H1 (cell line): ENCODE measurements at regions not wholly inside any gene's neighbourhood (a gene's known extent, or its start where the extent isn't known, plus 50 kb on each side); places are given as distances from the start of the nearest gene placed in this dataset.

Source experiments
- CTCF ChIA-PET: fragments of 300-600 bp; sonication (Branson Sonifier 250); formaldehyde crosslinking; loops from one replicate; lab custom pipeline; 2021; ENCODE audit not compliant: partially characterized antibody; lab: Charles Lee
- POLR2A ChIA-PET: fragments of 300-600 bp; sonication (Branson Sonifier 250); formaldehyde crosslinking; loops from one replicate; lab custom pipeline; 2021; ENCODE audit warnings: inconsistent platforms; ENCODE audit not compliant: partially characterized antibody; lab: Charles Lee
- DNase-seq, 2 experiments: peaks; one replicate each; pipeline versions ENCODE4 v3.0.0 to v3.0.0-alpha.2; 2010 to 2022; ENCODE audit warnings: low spot score in 2 of 2, low read depth in 1 of 2, mixed read lengths in 1 of 2
- FAIRE-seq: peaks from 2 replicates; lab custom pipeline; 2011; peaks lifted over from hg19 to GRCh38; lab: Jason Lieb, UNC
- H2AFZ ChIP-seq: 2 replicates; pipeline ENCODE4 v1.8.1; 2012; ENCODE audit warnings: low read length, inconsistent platforms
- H2AK5ac ChIP-seq: 2 replicates; pipeline ENCODE4 v1.6.1; 2013; ENCODE audit warnings: low read depth, low read length
- H2BK120ac ChIP-seq: replicated peaks from 2 replicates; pipeline ENCODE3; 2013; ENCODE audit warnings: low read depth, low read length, inconsistent platforms
- H2BK12ac ChIP-seq: 2 replicates; pipeline ENCODE4 v1.6.1; 2013; ENCODE audit warnings: low read depth, low read length
- H2BK15ac ChIP-seq: 2 replicates; pipeline ENCODE4 v1.6.1; 2013; ENCODE audit warnings: low read length
- H2BK20ac ChIP-seq: 2 replicates; pipeline ENCODE4 v1.6.1; 2013; ENCODE audit warnings: low read length
- H2BK5ac ChIP-seq: 2 replicates; pipeline ENCODE4 v1.6.1; 2013; ENCODE audit warnings: low read depth, low read length
- H3K14ac ChIP-seq: 2 replicates; pipeline ENCODE4 v1.6.1; 2013; ENCODE audit warnings: inconsistent platforms; ENCODE audit not compliant: insufficient read length
- H3K18ac ChIP-seq: 2 replicates; pipeline ENCODE4 v1.6.1; 2013; ENCODE audit warnings: low read length; ENCODE audit errors: extremely low read depth
- H3K23ac ChIP-seq: 2 replicates; pipeline ENCODE4 v1.6.1; 2013; ENCODE audit warnings: inconsistent platforms; ENCODE audit not compliant: insufficient read length
- H3K23me2 ChIP-seq: 2 replicates; pipeline ENCODE4 v1.6.1; 2013; ENCODE audit warnings: low read depth, low read length
- H3K27ac ChIP-seq: 2 replicates; pipeline ENCODE4 v1.6.1; 2011; ENCODE audit warnings: low read depth, low read length, inconsistent platforms
- H3K27me3 ChIP-seq, 4 experiments: replicated peaks in 1 of 4; 1 replicate in 1 of 4; 2 replicates in 3 of 4; pipeline versions ENCODE4 v1.6.1 to v1.8.1; 2011 to 2013; ENCODE audit warnings: low read length in 3 of 4, mild to moderate bottlenecking in 3 of 4, inconsistent platforms in 2 of 4, mixed read lengths in 2 of 4, moderate library complexity in 1 of 4; ENCODE audit not compliant: control insufficient read depth in 3 of 4, insufficient read depth in 3 of 4; ENCODE audit errors: extremely low read depth in 1 of 4
- H3K36me3 ChIP-seq, 4 experiments: 2 replicates each; pipeline versions ENCODE4 v1.6.1 to v1.8.1; 2011 to 2013; ENCODE audit warnings: mild to moderate bottlenecking in 4 of 4, low read length in 3 of 4, moderate library complexity in 2 of 4, control low read depth in 1 of 4, inconsistent platforms in 1 of 4; ENCODE audit not compliant: insufficient read depth in 4 of 4, control insufficient read depth in 2 of 4
- H3K4ac ChIP-seq: replicated peaks from 2 replicates; pipeline ENCODE3; 2013; ENCODE audit warnings: low read length, low read depth, mixed read lengths, inconsistent platforms; ENCODE audit not compliant: insufficient read length
- H3K4me1 ChIP-seq, 4 experiments: replicated peaks in 1 of 4; 1 replicate in 1 of 4; 2 replicates in 3 of 4; pipeline versions ENCODE4 v1.6.1 to v1.8.1; 2011 to 2013; ENCODE audit warnings: low read length in 3 of 4, inconsistent platforms in 2 of 4, mixed read lengths in 1 of 4; ENCODE audit not compliant: insufficient read depth in 4 of 4, control insufficient read depth in 3 of 4
- H3K4me2 ChIP-seq, 2 experiments: 2 replicates each; pipeline versions ENCODE4 v1.6.1 to v1.8.1; 2011 to 2013; ENCODE audit warnings: low read depth in 2 of 2, low read length in 2 of 2, control low read depth in 1 of 2, inconsistent platforms in 1 of 2, mild to moderate bottlenecking in 1 of 2; ENCODE audit not compliant: insufficient read depth in 1 of 2
- H3K4me3 ChIP-seq, 4 experiments: fragments of 200-600, 300-600 bp in 1 of 4; sonication (generic), shearing (Covaris generic), sonication (Bioruptor Twin) in 1 of 4; 2 replicates each; pipeline versions ENCODE4 v1.5.1 to v1.8.1; 2011 to 2016; ENCODE audit warnings: low read length in 4 of 4, low read depth in 3 of 4, control low read depth in 2 of 4, inconsistent platforms in 2 of 4, mild to moderate bottlenecking in 2 of 4, mixed read lengths in 1 of 4, moderate library complexity in 1 of 4; ENCODE audit not compliant: insufficient read depth in 2 of 4; ENCODE audit errors: extremely low read depth in 1 of 4
- H3K56ac ChIP-seq: replicated peaks from 2 replicates; pipeline ENCODE3; 2013; ENCODE audit warnings: low read depth, mild to moderate bottlenecking, mixed read lengths, low read length, inconsistent platforms; ENCODE audit not compliant: insufficient read length
- H3K79me1 ChIP-seq: 2 replicates; pipeline ENCODE4 v1.6.1; 2013; ENCODE audit warnings: low read depth, low read length, control low read depth
- H3K79me2 ChIP-seq, 2 experiments: 2 replicates each; pipeline versions ENCODE4 v1.6.1 to v1.8.1; 2012 to 2013; ENCODE audit warnings: low read length in 2 of 2, mild to moderate bottlenecking in 2 of 2, inconsistent platforms in 1 of 2; ENCODE audit not compliant: insufficient read depth in 2 of 2, control insufficient read depth in 1 of 2
- H3K9ac ChIP-seq, 4 experiments: replicated peaks in 1 of 4; 1 replicate in 1 of 4; 2 replicates in 3 of 4; pipeline versions ENCODE4 v1.6.1 to v1.8.1; 2011 to 2013; ENCODE audit warnings: low read depth in 3 of 4, low read length in 3 of 4, control low read depth in 2 of 4, mild to moderate bottlenecking in 2 of 4, moderate library complexity in 2 of 4, inconsistent platforms in 1 of 4; ENCODE audit errors: extremely low read depth in 1 of 4
- H3K9me3 ChIP-seq, 2 experiments: 2 replicates each; pipeline versions ENCODE4 v1.6.1 to v1.8.1; 2012 to 2013; ENCODE audit warnings: mild to moderate bottlenecking in 2 of 2, moderate library complexity in 2 of 2, control low read depth in 1 of 2, inconsistent platforms in 1 of 2, low read depth in 1 of 2, low read length in 1 of 2, mixed read lengths in 1 of 2; ENCODE audit not compliant: insufficient read depth in 2 of 2
- H4K20me1 ChIP-seq, 2 experiments: replicated peaks in 1 of 2; 2 replicates each; pipeline versions ENCODE3 to v1.8.1; 2011 to 2013; ENCODE audit warnings: inconsistent platforms in 2 of 2, low read length in 2 of 2, mild to moderate bottlenecking in 1 of 2; ENCODE audit not compliant: insufficient read depth in 2 of 2, control insufficient read depth in 1 of 2
- H4K5ac ChIP-seq: 2 replicates; pipeline ENCODE4 v1.6.1; 2013; ENCODE audit warnings: low read length, low read depth, mixed read lengths, inconsistent platforms; ENCODE audit not compliant: insufficient read length
- H4K8ac ChIP-seq: 2 replicates; pipeline ENCODE4 v1.8.0; 2013; ENCODE audit warnings: mild to moderate bottlenecking, moderate library complexity, low read length, inconsistent platforms; ENCODE audit not compliant: insufficient read depth; ENCODE audit errors: extremely low read depth
- H4K91ac ChIP-seq: replicated peaks from 2 replicates; pipeline ENCODE3; 2013; ENCODE audit warnings: low read length, mixed read lengths, inconsistent platforms; ENCODE audit not compliant: insufficient read length
- CBX5 ChIP-seq: fragments of 300-800, 300-1000 bp; sonication (generic); IDR thresholded peaks from 2 replicates; pipeline ENCODE4 v1.7.1; 2016; ENCODE audit warnings: antibody characterized with exemption, low read length, low read depth
- CBX8 ChIP-seq: fragments of 300-800, 300-1000 bp; sonication (generic); IDR thresholded peaks from 2 replicates; pipeline ENCODE4 v1.7.1; 2016; ENCODE audit warnings: low read depth, low read length, borderline replicate concordance
- CHD1 ChIP-seq: IDR thresholded peaks from 2 replicates; pipeline ENCODE4 v1.6.1; 2012; ENCODE audit warnings: low read depth, low read length, improper control_type of control experiment
- EZH2 ChIP-seq: fragments of 200-600 bp; sonication (generic); IDR thresholded peaks from 2 replicates; pipeline ENCODE4 v1.7.1; 2012; ENCODE audit warnings: low read depth, mild to moderate bottlenecking, moderate library complexity, low read length, inconsistent platforms; ENCODE audit not compliant: severe bottlenecking
- GABPA ChIP-seq: IDR thresholded peaks from 2 replicates; pipeline ENCODE4 v1.6.1; 2011; ENCODE audit warnings: mild to moderate bottlenecking, low read length, moderate library complexity, borderline replicate concordance; ENCODE audit not compliant: insufficient read depth
- HDAC2 ChIP-seq, 2 experiments: fragments of 300-600 bp in 1 of 2; sonication (generic) in 1 of 2; IDR thresholded peaks; 2 replicates each; pipeline ENCODE4 v1.6.1; 2011 to 2012; ENCODE audit warnings: low read depth in 2 of 2, low read length in 2 of 2, mild to moderate bottlenecking in 2 of 2, moderate library complexity in 2 of 2, borderline replicate concordance in 1 of 2, inconsistent platforms in 1 of 2
- JUND ChIP-seq: IDR thresholded peaks from 2 replicates; pipeline ENCODE4 v1.6.1; 2011; ENCODE audit warnings: mild to moderate bottlenecking, improper control_type of control experiment, low read length
- MAFK ChIP-seq: IDR thresholded peaks from 2 replicates; pipeline ENCODE4 v1.6.1; 2012; ENCODE audit warnings: low read depth, mild to moderate bottlenecking, improper control_type of control experiment, low read length
- NANOG ChIP-seq: IDR thresholded peaks from 2 replicates; pipeline ENCODE4 v1.6.1; 2011; ENCODE audit warnings: low read length, low read depth, mild to moderate bottlenecking, inconsistent platforms; ENCODE audit not compliant: insufficient read depth, poor library complexity, severe bottlenecking
- NRF1 ChIP-seq: IDR thresholded peaks from 2 replicates; pipeline ENCODE4 v1.6.1; 2011; ENCODE audit warnings: mild to moderate bottlenecking, low read depth, low read length, improper control_type of control experiment
- PHF8 ChIP-seq: fragments of 200-600 bp; sonication (generic); conservative IDR thresholded peaks from 2 replicates; pipeline ENCODE4 v1.7.1; 2012; ENCODE audit warnings: low read depth, mild to moderate bottlenecking, inconsistent platforms, low read length, moderate library complexity
- POLR2AphosphoS5 ChIP-seq: IDR thresholded peaks from 2 replicates; pipeline ENCODE4 v1.6.1; 2011; ENCODE audit warnings: low read depth, low read length
- SP4 ChIP-seq: IDR thresholded peaks from 2 replicates; pipeline ENCODE4 v1.6.1; 2012; ENCODE audit warnings: low read length, inconsistent platforms
- TBP ChIP-seq: IDR thresholded peaks from 2 replicates; pipeline ENCODE4 v1.6.1; 2011; ENCODE audit warnings: low read depth, low read length, improper control_type of control experiment
- TCF12 ChIP-seq: IDR thresholded peaks from 2 replicates; pipeline ENCODE4 v1.6.1; 2011; ENCODE audit warnings: low read depth, mild to moderate bottlenecking, low read length
- YY1 ChIP-seq: IDR thresholded peaks from 2 replicates; pipeline ENCODE4 v1.6.1; 2011; ENCODE audit warnings: low read depth, mild to moderate bottlenecking, low read length
- WGBS, 2 experiments: shearing (Covaris generic) in 1 of 2; methylation state at CpG; one replicate each; pipeline versions ENCODE4 v1.1.6 to v1.1.7; 2013 to 2015; ENCODE audit warnings: low lambda C conversion rate in 2 of 2, mixed read lengths in 2 of 2, inconsistent platforms in 1 of 2, low coverage in 1 of 2, missing lambda C conversion rate in 1 of 2; ENCODE audit not compliant: insufficient replicate concordance in 2 of 2, insufficient coverage in 1 of 2, insufficient read length in 1 of 2; ENCODE audit errors: extremely low coverage in 1 of 2, missing lambda C conversion rate in 1 of 2; 5-methylcytosine and 5-hydroxymethylcytosine counted together

DNA sequence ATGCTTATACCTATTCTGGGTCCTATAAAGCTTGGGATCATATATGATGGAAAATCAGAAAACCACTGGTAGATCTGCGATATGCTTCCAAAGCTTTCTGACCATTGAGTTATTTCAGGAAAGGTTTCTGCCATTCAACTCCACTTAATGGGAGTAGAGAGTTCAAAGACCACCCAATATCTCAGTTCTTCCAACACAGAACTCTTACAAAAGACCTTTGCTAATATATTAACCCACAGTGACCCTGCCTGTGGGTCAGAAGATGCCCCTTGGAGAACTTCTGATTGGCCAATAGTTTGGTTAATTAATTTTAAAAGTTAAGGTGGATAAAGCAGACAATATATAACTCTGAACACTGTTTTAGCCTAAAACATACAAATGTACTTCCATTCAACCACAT lies 213.0 kb downstream of the IPO8 start:
- 88% methylated on average over 1 of the region's 1 CpG; no CpG with 5 or more reads in 1 of the 2 experiments for WGBS, 2 experiments
- Histone ChIP-seq H4K91ac (no peak overlapping the region), H4K20me1 (no peaks in the 10 kb centered on the region), H2AFZ (no peak overlapping the region), H3K4ac (no peak overlapping the region), H4K8ac (no peak overlapping the region), H2BK120ac (no peak overlapping the region), H2BK12ac (no peak overlapping the region), H3K4me1 (peaks cover 0 to 5% (median 0%) of the 10 kb centered on the region in 4 experiments; a peak in 1 of 7 replicates), H2AK5ac (no peak overlapping the region), H3K9ac (no peak overlapping the region), H3K79me1 (no peaks in the 10 kb centered on the region), H2BK15ac (no peak overlapping the region), H3K23ac (no peak overlapping the region), H3K9me3 (no peaks in the 10 kb centered on the region), H3K27me3 (no peaks in the 10 kb centered on the region), H3K27ac (no peak overlapping the region), H2BK20ac (no peak overlapping the region), H3K4me3 (no peak overlapping the region), H2BK5ac (no peak overlapping the region), H3K14ac (no peak overlapping the region), H3K18ac (no peak overlapping the region), H3K4me2 (no peak overlapping the region), H3K23me2 (no peaks in the 10 kb centered on the region), H3K56ac (no peak overlapping the region), H4K5ac (no peak overlapping the region), H3K36me3 (no peaks in the 10 kb centered on the region; a peak in 1 of 8 replicates), H3K79me2 (no peaks in the 10 kb centered on the region)
- no peak for DNase-seq
- no peak for FAIRE-seq
- ChIA-PET CTCF (interaction anchor here (1.6 kb wide), 1 partner anchor 25 kb away, joined by 3 read pairs; no protein-coding TSS in a partner anchor), POLR2A (no interaction called here)
- TF ChIP-seq SP4 = no peak
- TF ChIP-seq NRF1 = no peak
- no peak for TF ChIP-seq CBX5
- TF ChIP-seq TCF12 = no peak
- TF ChIP-seq GABPA = no peak
- TF ChIP-seq CHD1 = no peak
- TF ChIP-seq TBP = no peak
- TF ChIP-seq YY1 = no peak
- no peak for TF ChIP-seq CBX8
- TF ChIP-seq POLR2AphosphoS5 = no peak
- no peak for TF ChIP-seq EZH2
- TF ChIP-seq PHF8 = no peak
- TF ChIP-seq JUND = no peak
- TF ChIP-seq NANOG = no peak
- no peak for TF ChIP-seq HDAC2 (IDR thresholded peaks at IDR 0.05; ENCODE audit: borderline replicate concordance in 1 of 2, low read depth in 2 of 2, low read length in 2 of 2)
- no peak for TF ChIP-seq MAFK
